ENCODE measurements at regions not wholly inside any gene's neighbourhood (a gene's known extent, or its start where the extent isn't known, plus 50 kb on each side); places are given as distances from the start of the nearest gene placed in this dataset.
"Not testable (repeated sequence)": the region's sequence is repeated elsewhere in the genome, so short reads cannot be mapped to it uniquely, and the experiment has no call there.

DNA sequence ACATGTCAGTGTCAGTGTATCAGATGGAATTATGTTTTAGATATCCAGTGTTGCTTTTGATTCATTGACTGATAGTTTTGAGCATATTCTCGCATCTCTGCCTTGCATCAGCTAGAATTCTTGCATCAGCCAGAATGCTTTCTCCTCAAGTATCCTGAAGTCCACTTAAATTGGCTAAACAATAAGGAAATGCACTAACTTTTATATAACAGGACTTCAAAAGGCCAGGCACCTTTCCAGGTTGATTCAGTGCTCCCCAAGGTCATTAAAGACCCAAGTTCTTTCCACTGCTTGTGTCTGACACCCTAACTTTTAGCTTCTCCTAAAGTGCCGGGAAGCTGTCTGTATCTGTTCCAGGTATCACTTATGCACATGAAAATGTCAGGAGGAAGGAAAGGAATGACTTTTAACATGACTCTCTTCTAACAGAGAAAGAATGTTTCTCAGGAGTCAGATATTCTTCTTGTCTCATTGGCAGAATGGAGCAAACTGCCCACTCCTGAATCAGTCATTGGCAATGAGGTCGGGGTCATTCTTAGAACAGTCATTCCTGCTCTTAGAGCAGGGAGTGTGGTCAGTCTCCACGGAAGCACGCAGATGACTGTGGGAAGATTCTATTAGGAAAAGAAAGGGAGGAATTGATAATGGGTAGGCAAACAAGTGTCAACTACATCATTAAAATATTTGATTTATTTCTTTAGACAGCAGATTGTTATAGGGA, 92.9 kb upstream of the TLL1 start:
- peak; percentile 41 for DNase-seq

DNA sequence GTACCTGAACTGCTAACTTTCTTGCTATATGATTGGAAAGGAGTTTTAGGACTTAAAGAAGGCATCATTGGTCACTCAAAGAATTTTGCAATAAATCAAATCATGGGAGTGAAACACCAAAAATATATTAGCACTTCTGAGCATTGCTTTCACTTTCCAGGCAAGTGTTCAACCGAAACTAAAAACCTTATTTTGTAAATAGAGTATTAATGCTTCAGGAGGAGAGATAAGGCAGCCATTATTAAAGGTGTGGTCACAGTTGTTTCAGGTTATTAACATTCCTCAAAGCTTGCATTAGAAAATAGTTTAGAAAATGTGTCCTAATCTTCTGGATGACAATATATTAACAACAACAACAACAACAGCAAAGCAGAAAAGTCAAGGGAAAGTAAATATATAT, 92.3 kb upstream of the TLL1 start:
- DNase-seq, result no peak

DNA sequence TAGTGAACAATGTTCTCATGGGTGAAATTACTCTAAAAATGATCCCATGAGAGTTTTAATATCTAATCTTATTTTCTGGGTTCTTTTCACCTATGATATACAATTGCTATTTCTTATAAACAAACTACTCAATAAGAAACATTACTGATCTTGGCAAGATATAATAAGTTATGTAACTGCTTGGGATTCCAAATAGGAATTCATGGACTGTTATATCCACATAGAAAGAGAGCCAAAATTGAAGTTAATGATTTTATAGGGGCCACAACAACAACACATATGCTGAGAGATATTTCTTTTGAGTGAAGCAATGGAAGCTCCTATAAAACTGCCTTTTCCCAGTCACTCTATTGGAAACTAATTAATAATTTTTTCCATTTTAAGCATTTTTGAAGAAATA, 90.4 kb upstream of the TLL1 start:
- DNase-seq, result no peak

DNA sequence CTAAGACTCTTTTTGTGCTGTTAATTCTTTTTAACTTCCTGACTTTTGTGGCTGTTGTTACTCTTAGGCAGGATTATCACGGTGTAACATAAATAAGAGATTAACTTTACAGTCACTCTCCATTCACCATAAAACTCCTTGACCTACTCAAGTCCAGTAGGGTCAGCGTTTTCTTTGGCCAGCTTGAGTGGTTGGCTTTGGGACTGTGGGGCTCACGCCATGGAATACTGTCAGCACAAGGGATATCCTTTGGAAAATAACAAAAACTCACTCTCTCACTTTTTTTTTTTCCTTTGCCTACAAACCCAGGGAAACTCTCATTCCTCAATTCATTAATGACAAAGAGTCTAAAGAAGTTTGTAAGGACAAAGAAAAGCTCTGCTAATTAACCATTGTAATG, 89.4 kb upstream of the TLL1 start:
- DNase-seq, result no peak

DNA sequence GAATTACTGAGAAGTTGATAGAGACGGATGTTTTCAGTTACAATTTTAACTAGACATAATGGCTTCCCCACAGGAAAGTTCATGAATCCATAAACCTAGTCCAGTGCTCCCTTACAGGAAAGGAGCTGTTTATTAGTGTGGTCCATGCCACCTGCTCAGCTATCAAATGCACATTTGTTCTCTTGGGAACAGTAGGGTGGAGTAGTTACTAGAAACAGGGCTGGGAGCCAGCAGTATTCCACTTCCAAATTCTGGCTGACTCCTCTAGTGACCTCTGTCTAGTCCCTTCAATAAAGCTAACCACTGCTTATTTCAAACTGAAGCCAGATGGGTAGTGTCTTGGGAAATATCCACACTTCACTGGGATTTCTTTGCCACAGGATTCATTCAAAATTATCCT, 88.4 kb upstream of the TLL1 start:
- DNase-seq, result no peak

DNA sequence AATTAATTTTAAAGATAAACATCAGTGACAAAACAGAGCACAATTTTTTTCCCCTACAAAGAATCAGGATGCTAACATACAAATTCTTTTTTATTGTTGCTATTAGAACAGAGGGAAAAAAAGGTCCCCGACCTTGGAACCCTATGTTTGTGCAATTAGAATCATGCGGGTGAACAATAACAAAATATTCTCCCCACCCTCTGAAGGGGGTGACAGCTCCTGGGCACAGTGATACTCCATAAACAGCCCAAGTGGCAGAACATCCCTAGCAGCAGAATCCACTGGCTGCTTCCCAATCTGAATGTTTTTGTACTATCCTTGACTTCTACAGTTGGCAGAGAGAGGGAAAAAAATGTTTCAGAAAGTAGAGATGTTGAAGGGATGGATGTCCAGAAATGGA, 87.7 kb upstream of the TLL1 start:
- DNase-seq, result no peak

DNA sequence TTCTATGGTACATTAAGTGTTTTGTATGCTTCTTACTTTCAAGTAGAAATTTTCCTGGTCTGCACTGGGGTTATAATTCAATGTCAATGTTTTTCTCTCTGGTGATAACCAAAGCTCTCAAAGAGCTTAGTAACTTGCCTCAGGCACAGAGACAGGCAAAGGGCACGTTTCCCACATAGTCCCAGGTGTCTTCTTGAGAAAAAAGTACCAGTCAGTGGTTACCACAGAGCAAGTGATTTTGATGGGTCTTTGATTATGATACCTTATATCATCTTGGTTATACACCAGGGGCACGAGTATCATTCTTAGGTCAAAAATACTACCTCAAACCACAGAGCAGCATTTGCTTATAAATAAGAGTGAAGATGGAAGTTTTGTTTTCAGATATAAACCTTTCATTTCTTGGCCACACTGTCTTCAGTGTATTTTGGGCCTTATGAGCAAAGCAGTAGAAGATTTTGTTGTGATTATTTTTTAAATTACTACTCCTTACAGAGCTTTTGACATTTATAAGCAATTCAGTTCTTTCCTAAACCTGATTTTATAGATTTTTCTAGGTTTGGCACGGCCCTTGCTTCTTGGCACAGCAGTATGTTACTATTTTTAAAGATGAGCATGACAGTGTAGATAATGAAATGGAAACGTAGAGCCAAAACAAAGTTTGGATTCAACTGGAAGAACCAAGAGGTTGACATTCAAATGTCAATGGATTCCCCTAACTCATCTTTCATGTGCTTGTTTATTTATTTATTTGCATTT, 85.3 kb upstream of the TLL1 start:
- no peak for DNase-seq

DNA sequence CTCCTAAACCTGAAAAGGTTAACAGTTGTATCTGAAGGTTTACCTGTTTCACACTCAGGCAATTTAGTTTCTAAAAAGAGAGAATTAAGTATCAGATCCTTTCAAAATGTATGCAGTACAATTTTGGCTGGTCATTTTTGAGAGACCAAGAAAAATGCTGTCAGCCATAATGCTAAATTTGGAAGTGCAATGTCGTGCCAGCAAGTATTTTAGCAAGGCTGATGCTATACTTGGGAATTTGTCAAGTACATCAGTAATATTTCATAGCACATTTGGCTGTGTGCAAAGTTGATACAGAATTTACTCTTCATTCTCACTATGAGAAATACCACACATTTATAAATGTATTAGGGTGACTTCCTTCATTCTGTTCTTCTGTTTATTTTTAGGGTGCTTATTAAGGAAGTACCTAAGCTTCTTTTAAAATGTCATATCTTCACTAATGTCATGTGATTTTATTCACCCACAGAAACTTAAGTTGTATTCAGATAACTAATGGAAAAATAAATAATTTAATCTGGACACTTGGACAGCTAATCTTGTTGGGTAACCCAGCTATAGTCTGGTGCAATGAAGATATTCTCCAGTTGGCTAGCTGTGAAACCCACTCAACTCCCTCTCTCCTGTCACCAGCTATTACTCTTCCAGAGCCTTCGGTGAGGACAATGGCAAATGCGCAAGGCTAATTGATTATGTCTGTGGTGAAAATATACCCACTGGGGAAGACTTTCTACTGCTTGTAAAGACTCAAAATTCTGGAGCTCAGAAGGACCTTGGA, 84.2 kb upstream of the TLL1 start:
- no peak for DNase-seq

DNA sequence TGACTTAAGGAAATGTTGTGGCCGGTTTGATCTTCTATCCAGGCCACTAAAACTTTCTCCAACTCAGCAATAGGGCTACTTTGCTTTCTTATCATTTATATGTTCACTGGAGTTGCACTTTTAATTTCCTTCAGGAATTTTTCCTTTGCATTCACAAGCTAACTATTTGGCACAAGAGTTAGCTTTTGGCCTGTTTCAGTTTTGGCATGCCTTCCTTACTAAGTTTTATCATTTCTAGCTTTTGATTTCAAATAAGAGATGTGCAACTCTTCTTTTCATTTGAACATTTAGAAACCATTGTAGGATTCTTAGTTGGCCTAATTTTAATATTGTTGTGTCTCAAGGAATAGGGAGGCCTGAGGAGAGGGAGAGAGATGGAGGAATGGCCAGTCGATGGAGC, 79.8 kb upstream of the TLL1 start:
- no peak for DNase-seq

DNA sequence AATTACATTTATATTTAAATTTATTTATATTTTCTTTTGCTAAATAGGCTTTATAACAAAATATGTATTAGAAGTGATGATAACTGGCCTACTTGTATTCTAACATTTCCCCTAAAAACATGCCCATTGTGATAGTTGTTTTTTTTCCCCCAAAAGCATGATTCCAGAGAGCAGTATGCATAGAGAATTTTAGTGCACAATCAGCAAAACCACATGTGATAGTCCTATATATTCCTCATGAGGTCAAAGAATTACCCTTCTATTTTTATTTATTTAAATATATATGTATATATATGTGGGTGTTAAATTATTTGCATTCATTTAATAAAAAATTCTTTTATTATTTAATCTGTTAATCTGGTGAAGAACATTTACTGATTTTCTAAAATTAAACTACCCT, 78.2 kb upstream of the TLL1 start:
- no peak for DNase-seq

DNA sequence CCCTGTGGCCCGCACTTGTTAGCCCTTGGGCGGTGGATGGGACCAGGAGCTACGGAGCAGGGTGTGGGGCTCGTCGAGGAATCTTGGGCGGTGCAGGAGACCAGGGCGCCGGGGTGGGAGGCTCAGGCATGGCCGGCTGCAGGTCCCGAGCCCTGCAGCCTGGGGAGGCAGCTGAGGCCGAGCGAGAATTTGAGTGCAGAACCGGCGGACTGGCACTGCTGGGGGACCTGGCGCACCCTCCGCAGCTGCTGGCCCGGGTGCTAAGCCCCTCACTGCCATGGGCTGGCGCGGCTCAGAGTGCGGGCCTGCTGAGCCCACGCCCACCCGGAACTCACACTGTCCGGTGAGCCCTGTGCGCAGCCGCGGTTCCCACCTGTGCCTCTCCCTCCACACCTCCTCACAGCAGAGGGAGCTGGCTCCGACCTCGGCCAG, 73.6 kb upstream of the TLL1 start:
- DNase-seq, result no peak

DNA sequence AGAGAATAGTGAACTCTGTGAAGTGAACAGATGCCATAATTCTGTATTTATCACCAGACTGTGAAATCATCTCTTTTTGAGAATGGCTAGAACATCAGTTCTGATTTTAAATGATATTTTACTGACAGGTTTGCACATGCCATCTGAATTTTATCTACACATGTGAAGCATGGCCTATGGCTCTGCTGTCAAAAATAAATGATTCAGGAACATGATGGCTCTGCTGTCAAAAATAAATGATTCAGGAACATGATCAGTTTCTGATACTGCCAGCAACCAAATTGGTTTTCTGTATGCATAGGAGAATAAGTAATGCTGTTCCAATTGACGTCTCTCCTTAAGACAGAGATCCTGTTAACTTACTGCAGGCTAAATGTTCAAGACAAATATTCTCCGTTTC, 70.6 kb upstream of the TLL1 start:
- DNase-seq, result no peak

DNA sequence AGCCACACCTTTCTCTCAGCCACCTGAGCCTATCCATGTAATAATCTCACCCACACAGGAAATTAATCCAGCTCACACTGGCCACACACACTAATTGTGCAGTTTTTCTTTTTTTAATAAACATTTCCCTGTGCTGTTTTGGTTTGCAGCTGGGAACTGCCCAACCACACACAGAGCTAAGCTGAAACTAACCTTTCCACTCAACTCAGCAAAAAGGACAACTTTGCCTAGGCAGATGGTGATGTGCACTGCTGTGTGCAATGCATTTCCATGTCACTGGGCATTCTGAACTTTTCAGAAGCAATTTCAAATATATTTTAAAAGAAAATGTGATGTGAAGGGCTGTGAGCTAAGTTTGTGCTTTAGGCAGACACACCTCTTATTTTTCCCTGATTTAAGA, 70.0 kb upstream of the TLL1 start:
- DNase-seq, result no peak

DNA sequence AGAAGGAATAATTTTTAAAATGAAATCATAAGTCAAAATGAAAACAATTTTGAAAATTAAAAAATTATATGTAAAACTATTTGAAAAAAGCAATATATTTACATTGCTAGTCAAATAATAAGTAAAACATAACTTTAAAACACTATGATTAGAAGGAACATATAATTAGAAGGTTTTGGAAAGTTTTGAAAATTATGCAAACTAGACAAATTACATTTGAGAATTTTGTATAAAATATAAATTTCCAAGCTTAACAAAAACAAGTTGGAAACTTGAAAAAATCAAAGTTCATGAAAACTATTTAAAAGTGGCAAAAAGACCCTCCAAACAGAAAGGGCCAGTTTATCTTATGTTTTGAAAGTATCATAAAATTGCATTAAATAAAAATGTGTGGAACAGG, 67.6 kb upstream of the TLL1 start:
- no peak for DNase-seq

DNA sequence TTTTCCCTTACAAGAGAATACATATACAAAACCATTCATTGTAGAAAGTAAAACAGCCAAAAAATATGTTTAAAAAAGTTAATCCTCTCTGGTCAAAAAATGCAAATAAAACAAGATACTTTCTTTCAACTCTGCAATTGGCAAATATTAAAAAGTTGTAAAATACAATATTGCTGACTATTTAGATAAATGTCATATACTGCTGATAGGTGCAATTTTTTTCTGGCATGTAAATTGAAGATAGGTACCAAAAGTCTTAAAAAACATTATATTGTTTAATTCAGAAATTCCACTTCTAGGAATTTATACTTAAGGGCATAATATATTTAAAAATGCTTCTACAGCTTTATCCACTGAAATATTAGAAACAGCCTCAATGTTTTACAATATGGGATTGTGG, 66.4 kb upstream of the TLL1 start:
- no peak for DNase-seq

DNA sequence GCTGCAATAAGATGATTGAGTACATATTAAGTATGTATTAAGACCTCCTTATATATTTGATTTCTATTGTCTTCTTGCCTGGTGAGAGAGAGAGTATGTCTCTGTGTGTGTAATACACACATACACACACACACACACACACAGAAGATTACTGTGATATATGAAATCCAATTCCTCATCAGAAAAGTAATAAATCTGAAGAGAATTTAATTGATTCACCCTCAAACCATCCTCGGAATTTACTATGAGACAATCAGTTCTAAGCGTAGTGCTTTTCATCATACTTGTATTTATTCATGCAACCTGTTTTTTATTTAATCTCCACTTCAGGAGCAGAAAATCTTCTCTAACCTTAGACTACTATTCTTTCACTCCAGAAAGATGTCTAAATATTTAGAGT, 62.3 kb upstream of the TLL1 start:
- peak; percentile 5 for DNase-seq

DNA sequence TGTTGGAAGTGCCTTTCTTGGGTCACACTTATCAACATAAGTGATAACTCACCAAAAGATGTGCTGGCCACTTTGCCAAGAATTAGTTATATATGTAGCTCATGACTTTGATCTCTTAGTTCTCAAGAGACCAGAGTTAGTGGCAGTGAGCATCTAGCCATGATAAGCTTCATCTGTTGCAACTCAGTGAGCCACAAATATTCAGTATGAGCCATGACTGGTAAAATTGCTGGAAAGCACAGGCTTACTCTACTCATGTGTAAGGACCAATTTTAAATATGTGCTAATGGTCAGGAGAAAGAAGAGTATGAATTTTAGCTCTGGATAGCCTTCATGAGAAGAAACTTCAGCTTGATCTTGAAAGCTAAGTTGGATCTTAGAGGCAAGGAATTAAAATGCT, 59.4 kb upstream of the TLL1 start:
- peak; percentile 5 for DNase-seq

DNA sequence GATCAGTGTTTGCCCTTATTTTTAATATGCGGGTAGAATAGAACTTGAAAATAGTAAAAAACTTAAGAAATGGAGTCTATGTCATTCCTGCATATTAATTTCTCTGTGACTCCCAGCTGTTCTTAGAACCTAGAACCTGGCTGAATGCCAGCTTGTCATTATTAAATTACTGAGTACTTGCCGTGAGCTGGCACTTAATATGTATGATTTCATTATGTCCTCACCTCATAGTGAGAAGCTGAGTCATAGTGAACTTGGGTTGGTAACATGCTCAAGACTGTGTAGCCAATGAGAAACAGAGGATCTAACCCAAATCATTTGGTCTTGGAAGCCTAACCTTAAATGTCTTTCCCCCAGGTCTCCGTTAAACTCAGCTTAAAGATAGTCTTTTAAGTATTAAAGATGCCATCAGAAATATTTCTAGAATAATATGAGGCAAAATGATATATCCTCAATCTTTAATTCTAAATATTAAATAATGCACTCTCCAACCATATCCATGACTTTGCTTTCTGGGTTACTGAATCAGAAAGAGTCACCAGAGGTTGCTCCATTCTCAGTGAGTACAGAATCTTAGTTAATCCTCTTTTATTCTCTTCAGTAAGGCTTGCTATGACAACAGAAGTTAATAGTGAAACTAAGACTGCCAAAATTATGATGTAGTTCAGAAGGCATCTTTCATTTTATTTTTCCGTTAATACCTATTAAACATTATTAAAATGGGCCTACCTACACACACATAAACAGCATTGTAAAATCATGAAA, 58.6 kb upstream of the TLL1 start:
- peak; percentile 23 for DNase-seq

DNA sequence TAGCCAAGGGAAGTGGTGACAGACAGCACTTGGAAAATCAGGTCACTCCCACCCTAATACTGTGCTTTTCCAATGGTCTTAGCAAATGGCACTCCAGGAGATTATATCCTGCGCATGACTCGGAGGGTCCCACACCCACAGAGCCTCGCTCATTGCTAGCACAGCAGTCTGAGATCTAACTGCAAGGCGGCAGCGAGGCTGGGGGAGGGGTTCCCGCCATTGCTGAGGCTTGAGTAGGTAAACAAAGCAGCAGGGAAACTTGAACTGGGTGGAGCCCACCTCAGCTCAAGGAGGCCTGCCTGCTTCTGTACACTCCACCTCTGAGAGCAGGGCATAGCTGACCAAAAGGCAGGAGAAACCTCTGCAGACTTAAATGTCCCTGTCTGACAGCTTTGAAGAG, 53.9 kb upstream of the TLL1 start:
- DNase-seq, result not testable (repeated sequence)

All from kidney glomerular epithelial cell (primary cell).